HG03442 (cell line): ENCODE measurements at regions not wholly inside any gene's neighbourhood (a gene's known extent, or its start where the extent isn't known, plus 50 kb on each side); places are given as distances from the start of the nearest gene placed in this dataset.
"Not testable (repeated sequence)": the region's sequence is repeated elsewhere in the genome, so short reads cannot be mapped to it uniquely, and the experiment has no call there.

Experiments used
- ATAC-seq: cut with Tn5 transposase; IDR thresholded peaks from one replicate; pipeline ENCODE4 v1.9.1; 2021; ENCODE audit warnings: mild to moderate bottlenecking, moderate library complexity; ENCODE audit not compliant: unreplicated experiment

DNA sequence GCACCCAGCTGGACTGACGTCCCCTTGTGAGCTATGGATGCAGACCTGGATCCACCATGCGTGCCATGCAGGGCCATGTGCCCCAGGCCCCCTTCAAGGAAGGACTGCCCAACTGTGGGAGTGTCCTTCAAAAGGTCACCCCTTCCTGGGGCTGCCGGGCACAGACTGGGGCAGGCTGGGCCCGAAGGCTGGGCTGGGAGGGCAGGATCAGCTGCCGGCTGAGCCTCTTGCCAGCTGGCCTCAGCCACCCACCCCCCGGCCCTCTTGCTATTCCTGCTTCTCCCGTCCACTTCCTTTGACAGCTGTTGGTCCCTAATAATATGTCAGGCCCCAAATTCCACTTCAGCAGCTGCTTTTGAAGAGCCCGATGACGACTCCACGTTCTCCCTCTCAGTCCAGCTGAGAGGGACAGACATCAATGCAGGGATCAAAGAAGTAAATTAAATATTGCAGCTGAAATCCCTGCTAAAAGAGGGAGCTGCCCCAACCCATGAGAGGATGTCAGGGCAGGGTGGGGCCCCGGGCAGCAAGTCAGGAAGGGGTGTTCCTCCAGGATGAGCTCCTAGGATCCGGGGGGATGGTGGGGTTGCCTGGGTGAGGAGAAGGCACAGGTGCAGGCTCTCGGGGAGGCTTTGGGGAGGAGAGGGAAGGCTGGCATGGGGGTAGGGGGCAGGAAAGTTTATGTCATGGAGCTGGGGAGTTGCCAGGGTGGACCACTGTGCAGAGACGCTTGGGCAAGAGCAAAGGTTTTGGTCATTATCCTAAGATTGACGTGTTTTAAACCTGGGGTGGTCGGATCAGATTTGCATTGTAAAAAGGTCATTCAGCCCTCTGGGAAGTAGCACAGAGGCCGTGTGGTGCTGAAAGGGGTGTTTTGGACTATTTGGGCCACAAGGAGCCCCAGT, 185.0 kb downstream of the ANKRD60 start:
- ATAC-seq = no peak

- ATAC-seq = no peak
Observed at GRCh38 chr20:58042591-58042990, 185.9 kb downstream of the ANKRD60 start.

DNA sequence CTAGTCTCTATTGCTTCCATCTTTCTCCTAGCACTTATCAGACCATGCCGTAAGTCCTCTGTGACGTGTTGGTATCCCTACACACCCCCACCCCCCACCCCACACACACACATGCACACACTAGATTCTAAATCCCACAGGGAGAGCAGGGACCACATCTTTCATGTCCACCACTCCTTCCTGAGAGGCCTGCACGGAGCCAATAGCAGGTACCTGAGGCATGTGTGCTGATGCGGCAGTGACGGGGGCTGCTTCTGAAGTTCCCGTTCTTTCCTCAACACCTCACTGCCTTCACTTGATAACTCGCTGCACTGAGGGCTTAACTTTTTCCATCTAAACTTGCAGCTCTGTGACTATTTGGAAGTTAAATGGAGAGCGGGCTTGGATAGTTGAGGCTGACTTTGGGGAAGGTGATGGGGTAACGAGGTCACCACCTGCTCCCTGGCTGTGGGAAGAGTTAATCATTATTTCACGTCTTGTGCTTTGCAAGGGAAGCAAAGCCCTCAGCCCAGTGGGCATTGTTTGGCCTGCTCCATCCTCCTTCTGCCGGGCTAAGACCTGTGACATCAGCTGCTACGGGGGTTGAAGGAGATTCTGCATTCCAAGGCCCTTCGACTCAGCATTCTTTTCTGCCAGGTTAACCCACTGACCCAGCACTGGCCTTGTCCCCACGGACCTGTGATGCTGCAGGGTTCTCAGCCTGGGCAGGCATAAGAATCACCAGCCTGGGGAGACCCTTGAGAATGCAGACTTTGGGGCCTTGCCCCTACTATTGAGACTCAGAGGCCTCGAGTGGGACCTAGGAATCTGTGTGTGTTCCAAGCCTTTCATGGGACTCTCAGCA, 187.8 kb downstream of the ANKRD60 start:
- ATAC-seq = no peak

DNA sequence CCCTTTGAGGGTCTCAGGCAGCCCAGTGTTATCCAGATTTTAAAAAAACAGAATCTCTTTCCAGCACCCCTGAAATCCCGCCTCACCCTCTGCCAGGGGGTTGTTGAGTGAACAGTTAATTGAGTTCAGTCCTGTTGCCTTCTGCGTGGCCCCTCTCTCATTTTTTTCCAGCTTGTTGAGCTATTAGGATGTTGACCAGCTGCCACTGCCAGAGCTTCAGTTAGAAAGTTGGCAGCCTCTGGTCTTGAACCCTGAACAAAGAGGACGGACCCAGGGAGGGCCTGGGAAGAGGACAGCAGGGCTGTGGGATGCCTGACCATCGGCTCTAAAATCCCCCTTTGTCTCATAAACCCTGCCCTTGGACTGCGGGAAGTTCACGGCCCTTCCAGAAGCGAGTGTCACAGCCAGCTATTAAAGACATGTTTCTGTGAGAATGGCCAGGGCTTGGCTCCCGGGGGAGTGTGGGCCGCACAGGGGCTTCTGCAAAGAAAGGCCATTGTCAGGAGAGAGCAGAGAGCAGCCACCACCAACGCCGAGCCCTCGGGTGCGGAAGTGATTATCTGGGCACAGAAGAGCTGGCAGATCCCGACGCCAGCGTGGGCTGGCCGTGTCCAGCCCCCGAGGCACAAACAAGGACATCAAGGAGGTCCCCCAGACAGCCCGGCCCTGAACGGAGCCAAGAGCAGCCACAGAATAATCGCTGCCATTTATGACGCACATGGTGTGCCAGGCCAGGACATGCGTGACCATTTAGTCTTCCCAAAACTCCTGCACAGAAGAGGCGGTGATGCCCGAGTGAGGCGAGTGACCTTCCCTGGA, 189.0 kb downstream of the ANKRD60 start:
- ATAC-seq = no peak

DNA sequence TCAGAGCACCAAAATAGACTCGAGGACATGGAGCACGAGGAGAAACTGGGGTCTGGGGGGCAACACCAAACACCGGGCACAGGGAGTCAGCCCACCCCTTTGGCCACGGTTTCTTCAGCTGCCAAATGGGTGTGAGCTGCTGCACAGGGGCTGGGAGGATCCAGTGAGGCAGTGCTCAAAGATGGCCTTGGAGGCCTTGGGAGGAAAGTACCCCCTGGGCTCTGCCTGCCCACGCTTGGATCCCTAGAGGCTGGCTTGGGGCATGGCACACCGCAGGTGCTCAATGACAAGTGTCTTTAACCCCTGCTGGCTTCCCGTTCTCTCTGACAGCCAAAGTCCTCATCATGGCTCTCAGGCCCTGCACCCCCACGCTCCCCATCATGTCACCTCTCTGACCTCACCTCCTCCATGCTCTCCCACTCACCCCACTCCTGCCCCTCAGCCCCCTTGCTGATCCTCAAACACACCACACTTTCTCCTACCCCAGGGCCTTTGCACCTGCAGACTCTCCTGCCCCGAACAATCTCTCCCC, 190.3 kb downstream of the ANKRD60 start:
- ATAC-seq = no peak

- no peak for ATAC-seq
Observed at GRCh38 chr20:58037631-58038030, 190.8 kb downstream of the ANKRD60 start.

DNA sequence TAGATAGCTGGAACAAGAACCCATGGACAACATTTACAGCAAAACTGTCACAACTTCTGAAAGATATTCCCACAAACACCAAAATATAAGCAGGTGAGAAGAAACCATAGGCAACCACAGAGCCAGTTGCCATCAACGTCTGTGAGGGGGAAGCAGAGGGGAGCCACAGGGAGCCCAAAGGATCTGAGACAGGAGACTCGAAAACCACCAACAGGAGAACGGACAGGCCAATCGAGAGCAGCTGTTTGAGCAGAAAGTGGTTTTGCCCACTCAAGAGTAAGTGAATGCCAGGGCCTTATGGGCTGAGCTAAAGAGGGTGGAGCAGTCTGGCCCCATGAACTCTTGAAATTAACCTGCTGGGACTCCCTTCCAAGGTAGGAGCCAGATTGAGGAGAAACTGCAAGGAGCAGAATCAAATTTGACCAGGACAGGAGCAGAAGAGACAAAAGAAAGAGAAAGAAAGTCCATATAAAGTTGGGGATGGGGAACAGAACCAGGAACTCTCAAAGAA, 195.4 kb downstream of the ANKRD60 start:
- no peak for ATAC-seq

DNA sequence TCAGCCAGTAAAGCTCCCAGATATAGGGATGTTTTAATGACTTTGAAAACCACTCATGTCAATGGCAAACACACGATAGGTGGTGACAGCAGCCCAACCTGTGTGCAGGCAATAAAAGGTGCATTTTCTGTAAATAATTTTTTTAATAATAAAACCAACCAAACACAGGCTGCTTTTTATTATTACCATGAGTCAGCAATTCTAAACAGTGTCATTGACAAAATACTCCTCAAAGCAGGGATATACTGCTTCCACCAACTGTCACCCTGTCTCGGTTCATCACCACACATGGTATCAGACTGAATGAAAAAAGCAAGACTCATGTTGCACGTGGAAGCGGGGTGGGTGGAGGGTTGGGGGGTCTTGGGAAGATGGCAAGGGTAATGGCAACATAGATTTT, 195.9 kb downstream of the ANKRD60 start:
- no peak for ATAC-seq

GRCh38 chr20:58031350-58031749, 197.1 kb downstream of the ANKRD60 start:
- ATAC-seq = not testable (repeated sequence)

- ATAC-seq = no peak
Observed at GRCh38 chr20:58028123-58028522, 200.3 kb downstream of the ANKRD60 start.

DNA sequence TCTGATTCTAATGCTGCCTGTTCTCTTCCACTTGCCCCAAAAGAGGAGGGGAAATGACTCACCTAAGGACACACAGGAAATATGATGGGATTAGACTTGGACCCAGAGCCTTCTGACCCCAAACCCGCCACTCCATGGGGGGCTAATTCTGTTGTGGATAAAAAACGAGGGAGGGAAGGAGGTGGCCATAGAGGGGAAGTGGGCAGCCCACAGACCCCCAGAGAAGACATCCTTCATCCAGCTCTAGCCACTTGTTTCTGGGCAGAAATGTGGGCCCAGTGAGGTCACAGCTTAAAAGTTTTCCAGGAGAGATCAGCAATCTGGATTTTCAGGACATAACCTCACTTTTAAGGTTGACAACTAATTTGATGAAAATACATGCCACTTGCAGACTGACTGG, 202.1 kb downstream of the ANKRD60 start:
- ATAC-seq = no peak

DNA sequence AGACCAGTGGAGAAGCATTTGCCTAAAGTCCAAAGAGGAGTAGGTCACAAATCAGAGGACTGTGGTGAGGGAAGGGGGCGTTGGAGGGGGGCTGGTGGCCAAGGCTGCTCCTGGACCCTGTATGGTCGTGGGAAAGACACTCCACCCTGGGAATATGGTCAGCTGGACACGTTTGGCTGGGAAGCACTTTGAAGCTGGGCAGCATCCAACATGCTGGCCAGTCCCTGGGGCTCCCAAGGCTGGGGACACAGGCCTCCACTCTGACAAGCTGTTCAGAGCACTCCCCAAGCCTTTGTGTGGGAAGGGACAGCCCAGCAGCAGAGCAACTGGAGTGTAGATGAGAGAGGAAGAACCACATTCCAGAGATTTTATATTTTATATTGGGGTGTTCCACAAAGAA, 203.2 kb downstream of the ANKRD60 start:
- no peak for ATAC-seq

GRCh38 chr20:58024241-58024721, 204.2 kb downstream of the ANKRD60 start:
- ATAC-seq = no peak

- ATAC-seq = no peak
Observed at GRCh38 chr20:58023781-58024180, 204.7 kb downstream of the ANKRD60 start.

DNA sequence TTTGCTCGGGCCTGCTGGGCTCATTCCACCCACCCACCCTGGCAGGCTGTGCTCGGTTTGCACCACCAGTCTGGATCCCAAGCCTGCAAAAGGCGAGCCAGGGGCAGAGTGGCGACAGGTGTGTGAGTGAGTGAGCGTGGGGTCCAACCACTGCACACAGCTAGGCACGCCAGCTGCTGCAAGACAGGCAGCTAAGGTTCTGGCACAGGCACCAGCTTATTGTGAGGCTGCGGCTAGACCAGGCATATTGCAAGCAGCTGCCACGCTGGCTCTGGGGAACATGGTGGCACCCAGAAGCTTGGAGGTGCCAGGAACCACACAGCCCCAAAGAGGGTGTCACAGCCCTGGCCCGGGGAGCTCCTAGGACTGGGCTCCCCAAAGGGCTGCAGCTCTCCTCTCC, 205.1 kb downstream of the ANKRD60 start:
- no peak for ATAC-seq

GRCh38 chr20:58022711-58023110, 205.7 kb downstream of the ANKRD60 start:
- ATAC-seq = no peak

GRCh38 chr20:58021481-58021880, 207.0 kb downstream of the ANKRD60 start:
- no peak for ATAC-seq

GRCh38 chr20:58020656-58021454, 207.6 kb downstream of the ANKRD60 start:
- no peak for ATAC-seq

DNA sequence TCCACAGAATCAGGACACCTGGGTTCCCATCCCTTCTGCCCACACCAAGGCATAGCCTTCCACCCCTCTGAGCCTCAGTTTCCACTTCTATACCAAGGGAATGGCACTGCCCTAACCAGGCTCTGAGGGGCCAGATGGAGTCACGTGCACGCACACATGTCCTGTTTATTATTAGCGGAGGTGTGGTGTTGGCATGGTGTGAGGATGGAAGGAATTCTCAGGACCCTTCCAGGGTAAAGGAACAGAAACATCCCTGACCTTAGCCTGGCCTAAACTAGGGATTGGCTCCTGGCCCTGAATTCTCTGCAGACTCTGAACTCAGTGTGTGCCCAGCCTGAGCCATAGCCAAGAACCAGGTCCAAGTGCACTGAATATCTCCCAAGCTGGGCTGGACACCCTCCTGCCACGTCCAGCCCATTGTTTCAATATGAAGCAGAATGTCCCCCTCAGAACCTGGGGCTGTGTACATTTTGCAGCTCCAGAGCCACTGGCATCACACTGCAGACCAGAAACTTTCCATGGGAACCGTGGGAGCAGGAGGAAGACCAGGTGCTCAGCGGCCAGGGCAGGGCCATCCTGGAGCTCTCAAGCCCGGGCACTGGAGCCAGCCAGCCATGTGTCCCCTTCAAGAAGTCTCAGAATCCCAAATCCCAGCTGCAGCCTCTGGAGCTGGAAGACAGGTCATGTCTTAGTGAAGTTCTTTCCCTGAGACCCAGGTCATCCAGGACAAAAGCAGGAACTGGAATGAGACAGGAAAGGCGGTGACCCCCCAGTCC, 208.4 kb downstream of the ANKRD60 start:
- no peak for ATAC-seq
